ENCODE measurements at regions not wholly inside any gene's neighbourhood (a gene's known extent, or its start where the extent isn't known, plus 50 kb on each side); places are given as distances from the start of the nearest gene placed in this dataset.

- no peak overlapping the region for H3K4me2 ChIP-seq
- no peak overlapping the region for H3K27ac ChIP-seq
- H3K36me3 ChIP-seq (ENCODE audit: insufficient read depth): no peaks in the 10 kb centered on the region
- H3K9ac ChIP-seq: no peak overlapping the region
- no peak overlapping the region for H3K4me3 ChIP-seq (IDR thresholded peaks at IDR 0.05; ENCODE audit: insufficient read depth, low read depth, low read length)
- no peaks in the 10 kb centered on the region for H3K4me1 ChIP-seq (ENCODE audit: low read depth, poor library complexity, severe bottlenecking)
- H4K20me1 ChIP-seq (ENCODE audit: insufficient read depth): no peaks in the 10 kb centered on the region
- no peaks in the 10 kb centered on the region for H3K79me2 ChIP-seq (ENCODE audit: insufficient read depth, low read depth)
- TF ChIP-seq CTCF (conservative IDR thresholded peaks at IDR 0.05; ENCODE audit: low read depth, low read length): no peak
- peaks cover 18% of the 10 kb centered on the region; the same call in 1 of the 2 replicates for H3K27me3 ChIP-seq (ENCODE audit: insufficient read depth, low read depth)
- no peak overlapping the region for H2AFZ ChIP-seq (ENCODE audit: low read depth)
Measured at GRCh38 chr7:157486007-157486755, 149.4 kb downstream of the DNAJB6 start.

GRCh38 chr7:157487046-157487770, 150.4 kb downstream of the DNAJB6 start:
- no peaks in the 10 kb centered on the region for H3K36me3 ChIP-seq (ENCODE audit: insufficient read depth)
- H3K27ac ChIP-seq: no peak overlapping the region
- H4K20me1 ChIP-seq (ENCODE audit: insufficient read depth): no peaks in the 10 kb centered on the region
- no peak overlapping the region for H3K4me2 ChIP-seq
- no peak for TF ChIP-seq CTCF (conservative IDR thresholded peaks at IDR 0.05; ENCODE audit: low read depth, low read length)
- H3K27me3 ChIP-seq (ENCODE audit: insufficient read depth, low read depth): peaks cover 18% of the 10 kb centered on the region; the same call in 1 of the 2 replicates
- H3K4me3 ChIP-seq (IDR thresholded peaks at IDR 0.05; ENCODE audit: insufficient read depth, low read depth, low read length): no peak overlapping the region
- H3K9ac ChIP-seq: no peak overlapping the region
- H2AFZ ChIP-seq (ENCODE audit: low read depth): no peak overlapping the region
- H3K4me1 ChIP-seq (ENCODE audit: low read depth, poor library complexity, severe bottlenecking): no peaks in the 10 kb centered on the region
- H3K79me2 ChIP-seq (ENCODE audit: insufficient read depth, low read depth): no peaks in the 10 kb centered on the region

- H3K27me3 ChIP-seq (ENCODE audit: insufficient read depth, low read depth): peaks cover 18% of the 10 kb centered on the region; the same call in 1 of the 2 replicates
- TF ChIP-seq CTCF (conservative IDR thresholded peaks at IDR 0.05; ENCODE audit: low read depth, low read length): no peak
- no peaks in the 10 kb centered on the region for H4K20me1 ChIP-seq (ENCODE audit: insufficient read depth)
- H3K4me1 ChIP-seq (ENCODE audit: low read depth, poor library complexity, severe bottlenecking): no peaks in the 10 kb centered on the region
- H3K27ac ChIP-seq: no peak overlapping the region
- H2AFZ ChIP-seq (ENCODE audit: low read depth): no peak overlapping the region
- H3K4me2 ChIP-seq: no peak overlapping the region
- H3K79me2 ChIP-seq (ENCODE audit: insufficient read depth, low read depth): no peaks in the 10 kb centered on the region
- no peak overlapping the region for H3K4me3 ChIP-seq (IDR thresholded peaks at IDR 0.05; ENCODE audit: insufficient read depth, low read depth, low read length)
- no peaks in the 10 kb centered on the region for H3K36me3 ChIP-seq (ENCODE audit: insufficient read depth)
- no peak overlapping the region for H3K9ac ChIP-seq
Measured at GRCh38 chr7:157488281-157488680, 151.5 kb downstream of the DNAJB6 start.

- Histone ChIP-seq H3K4me2 (no peak overlapping the region), H3K27me3 (ENCODE audit: insufficient read depth, low read depth) (peaks cover 18% of the 10 kb centered on the region; the same call in 1 of the 2 replicates), H3K79me2 (ENCODE audit: insufficient read depth, low read depth) (no peaks in the 10 kb centered on the region), H3K4me1 (ENCODE audit: low read depth, poor library complexity, severe bottlenecking) (no peaks in the 10 kb centered on the region), H3K4me3 (IDR thresholded peaks at IDR 0.05; ENCODE audit: insufficient read depth, low read depth, low read length) (no peak overlapping the region), H4K20me1 (ENCODE audit: insufficient read depth) (no peaks in the 10 kb centered on the region), H2AFZ (ENCODE audit: low read depth) (no peak overlapping the region), H3K36me3 (ENCODE audit: insufficient read depth) (no peaks in the 10 kb centered on the region), H3K9ac (no peak overlapping the region), H3K27ac (no peak overlapping the region)
- no peak for TF ChIP-seq CTCF (conservative IDR thresholded peaks at IDR 0.05; ENCODE audit: low read depth, low read length)
Measured at GRCh38 chr7:157488966-157489365, 152.2 kb downstream of the DNAJB6 start.

All from KMS-11 (cell line).